B cell (primary cell): ENCODE measurements at regions not wholly inside any gene's neighbourhood (a gene's known extent, or its start where the extent isn't known, plus 50 kb on each side); places are given as distances from the start of the nearest gene placed in this dataset.

Source experiments
- ATAC-seq: fragments of 200-7000 bp; cut with Tn5 transposase; one replicate; pipeline ENCODE4 v1.10.0; 2021; ENCODE audit warnings: low read depth, mild to moderate bottlenecking, moderate number of reproducible peaks, moderate library complexity
- CTCF ChIA-PET: fragments of 350-600 bp; sonication (Branson Sonifier 250); formaldehyde crosslinking; loops from one replicate; lab custom pipeline; 2021; ENCODE audit warnings: antibody characterized with exemption, inconsistent platforms; lab: Charles Lee
- POLR2A ChIA-PET: fragments of 350-600 bp; sonication (Branson Sonifier 250); formaldehyde crosslinking; loops from one replicate; lab custom pipeline; 2021; ENCODE audit warnings: antibody characterized with exemption; lab: Charles Lee
- DNase-seq: peaks from one replicate; pipeline ENCODE4 v3.0.0; 2013
- H2AFZ ChIP-seq: 2 replicates; pipeline ENCODE4 v1.6.1; 2012; ENCODE audit warnings: mild to moderate bottlenecking, low read depth, low read length; ENCODE audit not compliant: insufficient read depth, poor library complexity, severe bottlenecking
- H3K27ac ChIP-seq, 2 donors: 1 replicate in 1 of 2; 2 replicates in 1 of 2; pipeline ENCODE4 v1.5.1; 2012 to 2013; ENCODE audit warnings: low read length in 2 of 2, mild to moderate bottlenecking in 2 of 2, moderate library complexity in 1 of 2
- H3K27me3 ChIP-seq, 4 experiments: fragments of 200-600 bp in 1 of 4; sonication (generic) in 1 of 4; replicated peaks in 1 of 4; 1 replicate in 2 of 4; 2 replicates in 2 of 4; pipeline versions ENCODE4 v1.6.1 to v1.7.0; 2013 to 2016; ENCODE audit warnings: low read length in 3 of 4, mild to moderate bottlenecking in 2 of 4, mixed read lengths in 1 of 4, moderate library complexity in 1 of 4; ENCODE audit not compliant: insufficient read depth in 4 of 4, control insufficient read depth in 3 of 4; ENCODE audit errors: control extremely low read depth in 1 of 4
- H3K36me3 ChIP-seq, 2 experiments: replicated peaks in 1 of 2; 1 replicate in 1 of 2; 2 replicates in 1 of 2; pipeline versions ENCODE4 v1.6.1 to v1.7.1; 2013; ENCODE audit warnings: low read length in 1 of 2; ENCODE audit not compliant: insufficient read depth in 2 of 2, control insufficient read depth in 1 of 2; ENCODE audit errors: control extremely low read depth in 1 of 2, extremely low read depth in 1 of 2
- H3K4me1 ChIP-seq, 2 donors: fragments of 200-600 bp in 1 of 2; sonication (generic) in 1 of 2; 1 replicate in 1 of 2; 2 replicates in 1 of 2; pipeline versions ENCODE4 v1.5.1 to v1.6.1; 2013 to 2017; ENCODE audit warnings: low read length in 2 of 2; ENCODE audit not compliant: control insufficient read depth in 2 of 2, insufficient read depth in 2 of 2
- H3K4me2 ChIP-seq: replicated peaks from 2 replicates; pipeline ENCODE3; 2012; ENCODE audit warnings: mild to moderate bottlenecking, low read depth, low read length; ENCODE audit not compliant: poor library complexity, severe bottlenecking
- H3K4me3 ChIP-seq, 5 experiments: fragments of 200-600 bp in 1 of 5; sonication (generic) in 1 of 5; 1 replicate in 3 of 5; 2 replicates in 2 of 5; pipeline versions ENCODE4 v1.5.1 to v1.7.0; 2011 to 2016; ENCODE audit warnings: low read length in 4 of 5, mild to moderate bottlenecking in 4 of 5, low read depth in 2 of 5, control low read depth in 1 of 5, moderate library complexity in 1 of 5; ENCODE audit not compliant: insufficient read depth in 1 of 5; ENCODE audit errors: control extremely low read depth in 1 of 5, extremely low read depth in 1 of 5
- H3K79me2 ChIP-seq: fragments of 200-600 bp; sonication (generic); one replicate; pipeline ENCODE4 v1.6.0; 2016; ENCODE audit warnings: low read length; ENCODE audit not compliant: control insufficient read depth, insufficient read depth
- H3K9ac ChIP-seq: fragments of 200-600 bp; sonication (generic); 2 replicates; pipeline ENCODE4 v1.6.1; 2017; ENCODE audit warnings: mild to moderate bottlenecking, low read length, moderate library complexity
- H3K9me3 ChIP-seq, 3 donors: one replicate each; pipeline versions ENCODE4 v1.6.1 to v1.7.1; 2013; ENCODE audit warnings: low read length in 2 of 3; ENCODE audit not compliant: control insufficient read depth in 2 of 3, insufficient read depth in 1 of 3; ENCODE audit errors: control extremely low read depth in 1 of 3
- H4K20me1 ChIP-seq: 2 replicates; pipeline ENCODE4 v1.6.0; 2012; ENCODE audit warnings: mild to moderate bottlenecking, low read length; ENCODE audit not compliant: insufficient read depth, control insufficient read depth, poor library complexity, severe bottlenecking
- H3K27ac Mint-ChIP-seq: one replicate; pipeline ENCODE4 v1.8.0; 2021; ENCODE audit warnings: mixed read lengths
- H3K27me3 Mint-ChIP-seq: one replicate; pipeline ENCODE4 v1.8.0; 2021; ENCODE audit warnings: mixed read lengths
- H3K4me1 Mint-ChIP-seq: one replicate; pipeline ENCODE4 v1.8.0; 2021; ENCODE audit warnings: mixed read lengths
- H3K4me3 Mint-ChIP-seq: one replicate; pipeline ENCODE4 v1.8.0; 2021; ENCODE audit warnings: mixed read lengths
- H3K9me3 Mint-ChIP-seq: one replicate; pipeline ENCODE4 v1.8.0; 2022; ENCODE audit warnings: mixed read lengths; ENCODE audit not compliant: insufficient read depth
- EZH2 ChIP-seq: IDR thresholded peaks from 2 replicates; pipeline ENCODE4 v1.6.1; 2012; ENCODE audit warnings: borderline replicate concordance, low read depth, mild to moderate bottlenecking, moderate library complexity, low read length; ENCODE audit not compliant: insufficient read depth, poor library complexity, severe bottlenecking
- WGBS: methylation state at CpG from one replicate; pipeline ENCODE4 v1.1.5; 2013; ENCODE audit warnings: missing lambda C conversion rate; ENCODE audit not compliant: insufficient coverage; 5-methylcytosine and 5-hydroxymethylcytosine counted together
- intact Hi-C: fragments of 100-400 bp; cut with micrococcal nuclease; formaldehyde crosslinking; loops from one replicate; pipeline ENCODE4 v1.10.0; 2022
- TF ChIP-seq, protein P1 (sequence below): fragments of 200-600 bp; IDR thresholded peaks from one replicate; pipeline ENCODE4 v1.8.0; 2022; ENCODE audit warnings: antibody characterized with exemption, mild to moderate bottlenecking

DNA sequence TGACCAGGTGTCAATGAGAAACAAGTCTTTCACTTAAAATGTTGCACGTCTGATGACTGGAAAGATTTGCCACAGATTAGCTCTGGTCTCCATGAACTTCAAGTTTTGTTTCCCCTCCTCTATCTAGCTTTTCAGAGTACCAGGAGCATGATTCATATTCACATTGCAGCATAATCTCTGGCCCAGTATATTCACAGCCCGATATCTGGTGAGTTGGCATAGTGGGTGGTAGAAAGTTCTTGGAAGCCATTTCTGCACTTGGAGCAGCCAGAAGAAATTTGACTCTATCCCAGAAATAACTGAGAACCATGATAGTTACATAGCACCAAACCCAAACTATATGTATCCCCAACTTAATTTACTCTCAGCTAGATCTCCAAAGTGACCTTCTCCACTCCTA, 503.9 kb downstream of the PID1 start:
- H3K27me3 ChIP-seq: no peaks in the 10 kb centered on the region
- intact Hi-C loops: no loop called here
- Mint-ChIP-seq H3K4me1 (no peaks in the 10 kb centered on the region), H3K27me3 (no peaks in the 10 kb centered on the region), H3K27ac (no peak overlapping the region), H3K4me3 (no peak overlapping the region), H3K9me3 (no peaks in the 10 kb centered on the region)
- no peaks in the 10 kb centered on the region for H3K4me1 ChIP-seq
- CTCF ChIA-PET: no interaction called here
- TF ChIP-seq EZH2: no peak
- TF ChIP-seq, protein P1, sequence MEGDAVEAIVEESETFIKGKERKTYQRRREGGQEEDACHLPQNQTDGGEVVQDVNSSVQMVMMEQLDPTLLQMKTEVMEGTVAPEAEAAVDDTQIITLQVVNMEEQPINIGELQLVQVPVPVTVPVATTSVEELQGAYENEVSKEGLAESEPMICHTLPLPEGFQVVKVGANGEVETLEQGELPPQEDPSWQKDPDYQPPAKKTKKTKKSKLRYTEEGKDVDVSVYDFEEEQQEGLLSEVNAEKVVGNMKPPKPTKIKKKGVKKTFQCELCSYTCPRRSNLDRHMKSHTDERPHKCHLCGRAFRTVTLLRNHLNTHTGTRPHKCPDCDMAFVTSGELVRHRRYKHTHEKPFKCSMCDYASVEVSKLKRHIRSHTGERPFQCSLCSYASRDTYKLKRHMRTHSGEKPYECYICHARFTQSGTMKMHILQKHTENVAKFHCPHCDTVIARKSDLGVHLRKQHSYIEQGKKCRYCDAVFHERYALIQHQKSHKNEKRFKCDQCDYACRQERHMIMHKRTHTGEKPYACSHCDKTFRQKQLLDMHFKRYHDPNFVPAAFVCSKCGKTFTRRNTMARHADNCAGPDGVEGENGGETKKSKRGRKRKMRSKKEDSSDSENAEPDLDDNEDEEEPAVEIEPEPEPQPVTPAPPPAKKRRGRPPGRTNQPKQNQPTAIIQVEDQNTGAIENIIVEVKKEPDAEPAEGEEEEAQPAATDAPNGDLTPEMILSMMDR: no peak
- POLR2A ChIA-PET: no interaction called here
- H3K9ac ChIP-seq: no peak overlapping the region
- H3K9me3 ChIP-seq: peaks cover 0 to 4% (median 0%) of the 10 kb centered on the region in 3 donors
- H3K27ac ChIP-seq: no peak overlapping the region
- no peak for DNase-seq
- no peaks in the 10 kb centered on the region for H3K79me2 ChIP-seq
- H3K4me2 ChIP-seq: no peak overlapping the region
- no peak overlapping the region for H2AFZ ChIP-seq
- H3K4me3 ChIP-seq: no peak overlapping the region
- ATAC-seq: no peak
- H4K20me1 ChIP-seq: no peaks in the 10 kb centered on the region
- no peaks in the 10 kb centered on the region for H3K36me3 ChIP-seq
- WGBS: 100% methylated on average over 1 of the region's 2 CpGs

DNA sequence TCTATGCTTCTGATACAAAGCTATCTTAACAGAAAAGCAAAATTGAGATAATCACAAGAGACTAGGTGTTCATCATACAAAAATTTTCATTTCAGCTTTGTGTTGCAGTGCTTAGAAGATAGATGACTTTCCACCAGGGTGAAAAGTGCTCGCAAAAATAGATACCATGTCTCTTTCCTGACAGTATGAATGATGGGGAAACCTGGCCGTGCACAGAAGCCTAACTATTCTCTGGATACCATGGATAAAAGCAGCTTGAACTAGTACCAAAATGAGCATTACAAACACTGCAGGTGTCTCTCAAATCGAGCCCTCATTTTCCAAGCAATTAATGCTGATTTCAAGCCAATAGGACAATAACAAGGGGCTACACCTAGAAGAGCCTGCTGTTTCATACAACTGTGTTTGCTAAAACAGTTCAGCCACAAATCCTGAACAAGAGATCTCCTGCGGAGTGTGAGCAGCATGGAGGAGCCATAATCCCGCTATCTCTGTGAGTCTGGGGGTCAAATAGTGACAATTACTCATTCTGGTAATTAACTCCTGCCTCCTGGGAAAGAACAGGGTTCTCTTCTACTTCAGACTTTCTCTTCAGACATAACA, 507.6 kb downstream of the PID1 start:
- Mint-ChIP-seq H3K4me1 (no peaks in the 10 kb centered on the region), H3K4me3 (no peak overlapping the region), H3K27ac (no peak overlapping the region), H3K9me3 (no peaks in the 10 kb centered on the region), H3K27me3 (no peaks in the 10 kb centered on the region)
- peaks cover 0 to 7% (median 0%) of the 10 kb centered on the region in 3 donors for H3K9me3 ChIP-seq
- intact Hi-C loops: no loop called here
- 92% methylated on average over 2 of the region's 5 CpGs for WGBS
- TF ChIP-seq EZH2: no peak
- TF ChIP-seq, protein P1: no peak
- no peak overlapping the region for H3K4me3 ChIP-seq
- H3K4me2 ChIP-seq: no peak overlapping the region
- H3K27me3 ChIP-seq: no peaks in the 10 kb centered on the region
- DNase-seq (no peak), ATAC-seq (no peak)
- no peaks in the 10 kb centered on the region for H3K36me3 ChIP-seq
- H3K27ac ChIP-seq: no peak overlapping the region
- H3K4me1 ChIP-seq: no peaks in the 10 kb centered on the region
- no peaks in the 10 kb centered on the region for H3K79me2 ChIP-seq
- H4K20me1 ChIP-seq: no peaks in the 10 kb centered on the region
- CTCF ChIA-PET: no interaction called here
- POLR2A ChIA-PET: no interaction called here
- H3K9ac ChIP-seq: no peak overlapping the region
- H2AFZ ChIP-seq: no peak overlapping the region
